Activated T-helper 9 cell treated with anti-CD3 and anti-CD28 coated beads, Interleukin-2, amount 50 U/mL, for 16 hours (primary cell): ENCODE measurements at regions not wholly inside any gene's neighbourhood (a gene's known extent, or its start where the extent isn't known, plus 50 kb on each side); places are given as distances from the start of the nearest gene placed in this dataset.

ENCODE experiments used
- DNase-seq: peaks from one replicate; pipeline ENCODE4 v3.0.0-alpha.2; 2020; ENCODE audit warnings: low read depth

- no peak for DNase-seq
These were observed 1677.3 kb upstream of the TENM3 start for GRCh38 chr4:180565856-180566431.

GRCh38 chr4:180566492-180566891, 1676.7 kb upstream of the TENM3 start:
- DNase-seq, result no peak

GRCh38 chr4:180567080-180567479, 1676.1 kb upstream of the TENM3 start:
- DNase-seq, result no peak

- DNase-seq, result no peak
These were observed 1671.6 kb upstream of the TENM3 start for GRCh38 chr4:180571516-180572055.

- no peak for DNase-seq
These were observed 1665.0 kb upstream of the TENM3 start for GRCh38 chr4:180578175-180578574.

GRCh38 chr4:180581061-180581460, 1662.1 kb upstream of the TENM3 start:
- DNase-seq, result no peak

GRCh38 chr4:180587379-180587778, 1655.8 kb upstream of the TENM3 start:
- no peak for DNase-seq

GRCh38 chr4:180589575-180589974, 1653.6 kb upstream of the TENM3 start:
- DNase-seq, result no peak

- DNase-seq, result no peak
These were observed 1646.2 kb upstream of the TENM3 start for GRCh38 chr4:180596888-180597483.

GRCh38 chr4:180598281-180598680, 1644.9 kb upstream of the TENM3 start:
- no peak for DNase-seq

- DNase-seq, result no peak
These were observed 1639.4 kb upstream of the TENM3 start for GRCh38 chr4:180603791-180604190.

- DNase-seq, result no peak
These were observed 1632.9 kb upstream of the TENM3 start for GRCh38 chr4:180610324-180610723.

GRCh38 chr4:180615746-180616145, 1627.5 kb upstream of the TENM3 start:
- no peak for DNase-seq

- no peak for DNase-seq
These were observed 1626.0 kb upstream of the TENM3 start for GRCh38 chr4:180617196-180617595.

GRCh38 chr4:180618396-180618795, 1624.8 kb upstream of the TENM3 start:
- DNase-seq, result no peak

- no peak for DNase-seq
These were observed 1623.8 kb upstream of the TENM3 start for GRCh38 chr4:180619440-180619839.

GRCh38 chr4:180622254-180622653, 1620.9 kb upstream of the TENM3 start:
- no peak for DNase-seq

GRCh38 chr4:180625653-180626052, 1617.5 kb upstream of the TENM3 start:
- no peak for DNase-seq

- DNase-seq, result no peak
These were observed 1613.1 kb upstream of the TENM3 start for GRCh38 chr4:180630012-180630665.

GRCh38 chr4:180634306-180634705, 1608.9 kb upstream of the TENM3 start:
- no peak for DNase-seq

- no peak for DNase-seq
These were observed 1607.9 kb upstream of the TENM3 start for GRCh38 chr4:180635281-180635680.

- DNase-seq, result no peak
These were observed 1606.4 kb upstream of the TENM3 start for GRCh38 chr4:180636696-180637404.

GRCh38 chr4:180637616-180638015, 1605.6 kb upstream of the TENM3 start:
- no peak for DNase-seq
